SHP77 treated with DMSO at 0.1 percent for 48 hours (cell line): ENCODE measurements at regions not wholly inside any gene's neighbourhood (a gene's known extent, or its start where the extent isn't known, plus 50 kb on each side); places are given as distances from the start of the nearest gene placed in this dataset.
A peak's percentile ranks its signal among the peaks of the same experiment; 100 is the strongest.
"Not testable (repeated sequence)": the region's sequence is repeated elsewhere in the genome, so short reads cannot be mapped to it uniquely, and the experiment has no call there.

Experiments
- DNase-seq: peaks from one replicate; lab custom pipeline; 2025; lab: John Stamatoyannopoulos, UW

- not testable (repeated sequence) for DNase-seq
These were observed 252.2 kb downstream of the TP53TG3F start for GRCh38 chr16:33711616-33712015.

DNA sequence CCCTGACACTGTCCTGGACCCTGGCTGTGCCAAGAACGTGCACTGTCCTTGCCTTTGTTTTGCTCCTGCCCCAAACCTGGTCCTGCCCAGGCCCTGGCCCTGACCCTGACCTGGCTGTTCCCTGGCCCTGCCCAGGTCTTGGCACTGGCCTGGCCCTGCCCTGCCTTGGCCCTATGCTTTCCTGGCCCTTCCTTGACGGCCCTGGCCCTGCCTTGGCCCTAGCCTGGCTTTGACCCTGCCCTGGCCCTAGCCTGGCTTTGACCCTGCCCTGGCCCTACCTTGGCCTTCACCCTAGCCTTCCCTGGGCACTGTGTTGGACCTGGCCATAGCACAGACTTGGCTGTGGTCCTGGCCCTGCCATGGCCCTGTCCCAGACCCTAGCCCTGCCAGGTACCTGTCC lies 252.9 kb downstream of the TP53TG3F start:
- not testable (repeated sequence) for DNase-seq

DNA sequence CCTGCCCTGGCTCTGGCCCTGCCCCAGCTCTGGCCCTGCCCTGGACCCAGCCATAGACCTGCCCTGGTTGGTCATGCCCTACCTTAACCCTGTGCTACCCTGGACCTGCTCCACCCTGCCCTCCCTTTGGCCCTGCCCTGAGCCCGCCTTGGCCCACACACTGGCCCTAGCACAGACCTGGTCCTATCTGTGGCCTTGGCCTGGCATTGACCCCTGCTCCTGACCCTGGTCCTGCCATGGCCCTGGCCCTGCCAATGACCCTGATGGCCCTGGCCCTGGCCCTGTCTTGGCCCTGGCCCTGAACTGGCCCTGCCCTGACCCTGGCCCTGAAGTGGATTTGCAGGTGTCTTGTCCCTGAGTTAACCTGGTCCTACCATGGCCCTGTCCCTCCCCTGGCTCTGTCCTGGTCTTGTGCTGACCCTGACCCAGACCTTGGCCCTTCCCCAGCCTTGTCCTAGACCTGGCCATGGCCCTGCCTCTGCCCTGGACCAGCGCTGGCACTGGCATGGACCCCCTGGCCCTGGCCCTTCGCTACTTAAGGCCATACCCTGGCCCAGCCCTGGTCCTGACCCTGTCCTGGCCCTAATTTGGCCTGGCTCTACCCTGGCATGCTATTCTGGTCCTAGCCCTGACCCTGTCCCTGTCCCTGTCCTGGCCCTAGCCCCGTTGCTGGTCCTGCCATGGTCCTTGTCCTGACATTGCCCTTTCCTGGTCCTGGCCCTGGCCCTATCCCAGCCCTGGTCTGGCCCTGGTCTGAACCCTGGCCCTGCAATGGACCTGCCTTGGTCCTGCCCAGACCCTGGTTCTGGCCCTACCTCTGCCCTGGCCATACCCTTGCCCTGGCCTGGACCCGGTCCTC lies 253.7 kb downstream of the TP53TG3F start:
- DNase-seq: not testable (repeated sequence)

DNA sequence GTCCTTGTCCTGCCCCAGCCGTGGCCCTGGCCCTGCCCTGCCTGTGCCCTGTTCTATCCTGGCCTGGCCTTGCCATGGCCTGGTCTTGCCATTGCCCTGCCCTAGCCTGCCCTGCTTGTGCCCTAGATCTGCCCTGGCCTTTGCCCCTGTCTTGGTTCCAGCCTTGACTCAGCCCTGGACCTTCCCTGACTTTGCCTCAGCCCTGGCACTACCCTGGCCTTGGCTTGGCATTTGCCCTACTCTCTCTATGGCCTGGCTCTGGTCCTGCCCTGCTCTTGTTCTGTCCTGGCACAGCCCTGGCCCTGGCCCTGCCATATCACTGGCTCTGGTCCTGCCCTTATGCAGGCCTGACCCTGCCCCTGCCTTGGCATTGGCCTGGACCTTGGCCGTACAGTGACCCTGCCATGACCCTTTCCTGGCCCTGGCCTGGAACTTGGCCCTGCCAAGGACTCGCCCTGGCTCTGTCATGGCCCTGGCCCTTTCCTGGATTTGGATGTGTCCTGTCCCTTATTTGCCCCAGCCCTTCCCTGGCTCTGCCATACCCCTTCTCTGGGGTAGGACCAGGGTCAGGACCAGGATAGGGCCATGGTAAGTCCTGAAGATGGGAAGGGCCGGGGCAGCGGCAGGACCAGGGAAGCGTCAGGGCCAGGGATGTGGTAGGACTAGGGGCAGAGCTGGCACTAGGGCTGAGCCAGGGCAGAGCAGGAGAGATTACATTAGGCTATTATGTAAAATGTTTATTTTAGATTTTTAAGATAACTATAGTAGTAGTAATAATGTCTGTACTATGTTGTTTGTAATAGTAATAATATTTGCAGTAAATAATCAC lies 254.5 kb downstream of the TP53TG3F start:
- DNase-seq: not testable (repeated sequence)

DNA sequence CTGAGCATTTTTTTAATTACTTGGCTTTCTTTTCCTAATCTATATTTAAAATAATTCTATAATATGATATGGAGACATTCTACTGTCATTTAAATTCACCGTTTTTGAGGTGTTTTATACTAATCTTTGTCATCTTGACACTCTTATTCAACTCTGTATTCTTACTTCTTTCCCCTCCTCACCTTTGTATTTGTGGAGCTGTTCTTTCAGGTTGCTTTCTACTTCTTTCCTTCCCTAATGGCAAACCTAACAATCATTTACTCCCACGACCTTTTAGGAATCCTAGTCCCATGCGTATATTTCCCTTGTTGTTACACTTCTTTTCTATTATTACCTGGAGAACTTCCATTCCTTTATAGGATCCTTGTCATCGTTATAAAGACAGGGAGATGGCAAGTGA lies 271.8 kb downstream of the TP53TG3F start:
- not testable (repeated sequence) for DNase-seq

DNA sequence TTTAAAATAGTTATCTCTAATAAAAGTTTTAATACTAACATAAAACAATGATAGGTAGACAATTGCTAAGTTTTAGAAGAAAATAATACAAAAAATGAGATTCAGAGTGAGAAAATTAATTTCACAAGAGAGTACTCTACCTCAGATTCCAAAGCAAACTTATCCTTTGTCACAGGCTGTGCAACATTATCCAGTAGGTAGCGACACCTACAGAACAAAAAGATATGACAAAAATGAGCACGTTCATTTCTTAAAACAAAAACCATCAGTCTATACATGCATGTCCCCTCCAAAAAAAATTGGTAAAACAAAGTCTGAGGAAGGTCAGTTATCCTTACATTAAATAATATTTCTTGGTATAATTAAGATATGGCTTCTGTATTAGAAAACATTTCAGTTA lies 275.2 kb downstream of the TP53TG3F start:
- DNase-seq: not testable (repeated sequence)

DNA sequence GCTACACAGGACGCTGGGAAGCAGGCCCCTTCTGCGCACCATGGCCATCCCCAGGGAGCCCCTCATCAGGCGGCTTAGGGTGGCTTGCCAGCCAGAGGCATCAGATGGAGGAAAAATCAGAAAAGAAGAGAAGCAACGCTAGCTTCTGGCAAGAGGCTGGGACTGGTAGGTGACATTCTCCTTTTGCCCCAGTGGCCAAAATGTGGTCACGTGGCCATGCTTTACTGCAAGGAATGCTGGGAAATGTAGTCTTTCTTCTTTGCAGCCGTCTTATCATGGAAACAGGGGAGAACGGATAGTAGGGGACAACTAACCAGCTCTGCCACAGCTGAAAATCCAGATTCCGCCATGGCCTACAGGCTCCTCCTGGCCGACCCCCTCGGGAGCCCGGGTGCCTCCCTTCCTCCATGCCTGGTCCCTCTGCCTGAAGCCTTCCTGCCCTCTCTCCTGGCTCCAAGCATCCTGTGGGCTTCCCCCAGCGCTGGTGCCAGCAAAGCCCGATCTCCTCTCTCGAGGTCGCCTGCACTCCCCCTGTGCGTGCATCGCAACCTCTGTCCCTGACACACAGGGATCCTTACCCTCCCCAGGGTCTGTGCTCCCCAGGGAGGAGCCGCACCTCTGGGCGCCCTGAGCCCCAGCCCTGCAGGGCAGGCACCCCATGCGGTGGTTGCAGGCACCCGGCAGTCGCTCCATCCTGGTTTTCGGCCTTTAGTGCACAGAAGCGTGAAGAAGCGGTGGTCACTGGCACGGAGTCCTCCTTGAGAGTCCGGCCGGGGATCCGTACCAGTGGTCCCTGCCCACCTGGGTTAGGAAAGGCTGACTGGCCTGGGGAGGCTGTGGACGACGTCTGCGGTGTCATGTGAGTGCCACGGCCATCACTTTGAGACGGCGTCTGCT lies 307.7 kb downstream of the TP53TG3F start:
- DNase-seq: not testable (repeated sequence)

GRCh38 chr16:33768710-33769109 lies 309.3 kb downstream of the TP53TG3F start:
- not testable (repeated sequence) for DNase-seq

GRCh38 chr16:33769180-33769846 lies 309.9 kb downstream of the TP53TG3F start:
- DNase-seq: not testable (repeated sequence)

GRCh38 chr16:33770478-33770877 lies 311.1 kb downstream of the TP53TG3F start:
- not testable (repeated sequence) for DNase-seq

DNA sequence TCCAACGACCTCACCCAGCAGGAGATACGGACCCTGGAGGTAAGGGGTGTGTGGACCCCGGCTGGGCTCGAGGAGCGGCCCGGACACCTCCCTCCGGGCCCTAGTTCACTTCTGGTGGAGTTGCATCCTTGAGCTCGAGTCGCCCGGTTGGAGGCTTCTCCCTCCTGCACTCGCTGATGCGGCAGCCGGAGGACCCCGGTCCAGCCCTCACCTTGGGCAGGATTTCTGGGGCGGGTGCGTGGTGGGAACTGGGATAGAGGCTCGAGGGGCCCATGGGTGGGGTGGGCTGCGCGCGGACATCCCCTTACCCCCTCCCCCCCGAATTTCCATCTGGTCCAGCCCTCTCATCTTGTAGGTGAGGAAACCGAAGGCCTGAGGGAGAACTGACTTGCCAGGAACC lies 311.8 kb downstream of the TP53TG3F start:
- DNase-seq: not testable (repeated sequence)

DNA sequence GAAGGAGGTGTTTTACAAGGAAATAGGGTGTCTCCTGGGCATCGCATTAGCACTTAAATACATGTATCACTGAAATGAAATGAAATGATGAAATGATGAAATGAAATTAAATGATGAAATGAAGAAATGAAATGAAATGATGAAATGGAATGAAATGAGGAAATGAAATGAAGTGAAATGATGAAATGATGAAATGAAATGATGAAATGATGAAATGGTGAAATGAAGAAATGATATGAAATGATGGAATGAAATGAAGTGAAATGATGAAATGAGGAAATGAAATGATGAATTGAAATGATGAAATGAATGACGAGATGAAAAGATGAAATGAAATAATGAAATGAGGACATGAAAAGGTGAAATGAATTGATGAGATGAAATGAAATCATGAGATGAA lies 314.6 kb downstream of the TP53TG3F start:
- not testable (repeated sequence) for DNase-seq

- not testable (repeated sequence) for DNase-seq
These were observed 315.3 kb downstream of the TP53TG3F start for GRCh38 chr16:33774724-33775123.

DNA sequence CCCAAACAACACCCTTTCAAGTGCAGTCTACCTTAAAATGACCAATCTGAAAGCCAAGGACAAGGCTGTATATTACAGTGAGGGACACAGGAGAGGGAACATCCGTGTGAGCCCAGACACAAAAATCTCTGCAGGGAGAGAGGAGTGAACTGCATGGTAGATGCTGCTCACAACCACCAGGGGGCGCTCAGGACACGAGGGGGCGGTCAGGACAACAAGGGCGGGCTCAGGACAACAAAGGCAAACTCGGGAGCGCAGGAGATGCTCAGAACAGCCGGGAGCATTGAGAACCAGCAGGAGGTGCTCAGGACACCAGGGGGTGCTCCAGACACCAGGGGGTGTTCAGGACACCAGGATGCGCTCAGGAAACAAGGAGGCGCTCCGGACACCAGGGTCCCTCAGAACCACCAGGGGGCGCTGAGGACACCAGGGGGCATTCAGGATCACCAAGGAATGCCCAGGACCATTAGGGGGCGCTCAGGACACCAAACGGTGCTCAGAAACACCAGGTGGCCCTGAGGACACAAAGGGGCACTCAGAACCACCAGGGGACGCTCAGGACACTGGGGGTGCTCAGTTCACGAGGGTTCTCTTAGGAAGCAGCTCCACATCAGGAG lies 357.0 kb downstream of the TP53TG3F start:
- not testable (repeated sequence) for DNase-seq

DNA sequence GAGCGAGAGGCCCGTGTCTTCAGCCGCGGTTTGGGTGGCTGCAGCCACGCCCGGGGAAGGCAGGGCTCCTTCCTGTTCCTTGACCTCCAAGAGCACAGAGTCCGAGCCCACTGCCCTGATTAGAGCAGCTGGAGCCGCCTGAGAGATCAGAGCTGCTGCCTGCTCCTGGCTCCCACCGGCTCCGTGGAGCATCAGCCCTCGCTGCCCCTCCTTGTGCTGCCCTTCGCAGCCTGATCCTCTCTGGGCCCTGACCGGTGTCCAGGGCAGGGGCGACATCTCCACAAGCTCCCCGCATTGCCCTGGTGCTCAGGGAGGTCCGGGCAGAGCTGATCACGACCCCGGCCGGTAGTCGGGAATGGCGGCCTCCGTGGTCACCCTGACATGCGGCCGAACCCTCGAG lies 365.3 kb downstream of the TP53TG3F start:
- not testable (repeated sequence) for DNase-seq

DNA sequence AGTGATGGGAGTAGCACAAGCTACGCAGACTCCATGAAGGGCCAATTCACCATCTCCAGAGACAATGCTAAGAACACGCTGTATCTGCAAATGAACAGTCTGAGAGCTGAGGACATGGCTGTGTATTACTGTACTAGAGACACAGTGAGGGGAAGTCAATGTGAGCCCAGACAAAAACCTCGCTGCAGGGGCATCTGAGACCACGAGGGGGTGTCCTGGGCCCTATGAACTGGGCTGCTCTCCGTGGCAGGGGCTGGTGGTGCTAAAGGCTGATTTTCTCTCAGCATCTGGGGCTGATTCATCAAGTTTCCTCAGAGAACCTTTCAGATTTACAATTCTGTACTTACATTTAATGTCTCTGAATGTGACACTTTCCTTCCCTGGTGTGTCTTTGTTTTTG lies 368.1 kb downstream of the TP53TG3F start:
- not testable (repeated sequence) for DNase-seq

- DNase-seq: not testable (repeated sequence)
These were observed 379.7 kb downstream of the TP53TG3F start for GRCh38 chr16:33839157-33839556.

DNA sequence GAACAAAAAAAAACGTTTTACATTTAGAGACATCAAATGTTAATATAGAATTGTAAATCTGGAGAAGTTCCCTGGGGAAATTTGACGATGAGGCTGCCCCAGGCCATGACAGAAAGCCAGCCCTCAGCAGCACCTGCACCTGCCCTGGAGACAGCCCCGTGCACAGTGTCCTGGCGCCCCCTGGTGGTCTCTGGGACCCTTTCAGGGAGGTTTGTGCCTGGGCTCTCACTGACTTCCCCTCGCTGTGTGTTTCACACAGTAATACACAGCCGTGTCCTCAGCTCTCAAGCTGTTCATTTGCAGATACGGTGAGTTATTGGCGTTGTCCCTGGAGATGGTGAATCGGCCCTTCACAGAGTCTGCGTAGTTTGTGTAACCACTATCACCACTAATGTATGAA lies 385.1 kb downstream of the TP53TG3F start:
- DNase-seq: peak; percentile 40
